HG03469 (cell line): ENCODE measurements at regions not wholly inside any gene's neighbourhood (a gene's known extent, or its start where the extent isn't known, plus 50 kb on each side); places are given as distances from the start of the nearest gene placed in this dataset.

ENCODE experiments used
- ATAC-seq: cut with Tn5 transposase; IDR thresholded peaks from one replicate; pipeline ENCODE4 v1.9.1; 2021; ENCODE audit warnings: mild to moderate bottlenecking, moderate library complexity, moderate number of reproducible peaks; ENCODE audit not compliant: unreplicated experiment

- ATAC-seq, result no peak
These were observed 481.0 kb downstream of the FOXO1 start for GRCh38 chr13:40185414-40185813.

- no peak for ATAC-seq
These were observed 480.4 kb downstream of the FOXO1 start for GRCh38 chr13:40186041-40186440.

- no peak for ATAC-seq
These were observed 479.7 kb downstream of the FOXO1 start for GRCh38 chr13:40186626-40187323.

- ATAC-seq, result no peak
These were observed 479.1 kb downstream of the FOXO1 start for GRCh38 chr13:40187324-40187795.

- no peak for ATAC-seq
These were observed 478.4 kb downstream of the FOXO1 start for GRCh38 chr13:40187841-40188591.

- no peak for ATAC-seq
These were observed 477.0 kb downstream of the FOXO1 start for GRCh38 chr13:40189426-40189825.

GRCh38 chr13:40189898-40190630 is 476.4 kb downstream of the FOXO1 start:
- no peak for ATAC-seq

GRCh38 chr13:40190641-40191100 is 475.8 kb downstream of the FOXO1 start:
- peak; percentile 54 for ATAC-seq

- ATAC-seq, result no peak
These were observed 475.1 kb downstream of the FOXO1 start for GRCh38 chr13:40191186-40191980.

- ATAC-seq, result no peak
These were observed 474.0 kb downstream of the FOXO1 start for GRCh38 chr13:40192452-40192851.

GRCh38 chr13:40192858-40193257 is 473.6 kb downstream of the FOXO1 start:
- ATAC-seq, result no peak

GRCh38 chr13:40193286-40194223 is 472.9 kb downstream of the FOXO1 start:
- ATAC-seq, result no peak

- ATAC-seq, result no peak
These were observed 472.1 kb downstream of the FOXO1 start for GRCh38 chr13:40194224-40194806.

- ATAC-seq, result no peak
These were observed 469.4 kb downstream of the FOXO1 start for GRCh38 chr13:40197049-40197448.

- ATAC-seq, result no peak
These were observed 468.4 kb downstream of the FOXO1 start for GRCh38 chr13:40197936-40198595.

- ATAC-seq, result no peak
These were observed 466.0 kb downstream of the FOXO1 start for GRCh38 chr13:40200273-40200978.

- no peak for ATAC-seq
These were observed 462.2 kb downstream of the FOXO1 start for GRCh38 chr13:40204246-40204645.

GRCh38 chr13:40205771-40206240 is 460.6 kb downstream of the FOXO1 start:
- ATAC-seq, result no peak
